Progenitor cell of endocrine pancreas (in vitro differentiated cells): ENCODE measurements at regions not wholly inside any gene's neighbourhood (a gene's known extent, or its start where the extent isn't known, plus 50 kb on each side); places are given as distances from the start of the nearest gene placed in this dataset.

Source experiments
- DNase-seq: peaks from one replicate; pipeline ENCODE4 v3.0.0; 2021; ENCODE audit warnings: low spot score; ENCODE audit not compliant: unreplicated experiment
- H3K27ac Mint-ChIP-seq: 2 replicates; pipeline ENCODE4 v1.8.0; 2021; ENCODE audit warnings: mild to moderate bottlenecking, moderate library complexity, mixed read lengths
- H3K27me3 Mint-ChIP-seq: 2 replicates; pipeline ENCODE4 v1.8.0; 2021; ENCODE audit warnings: mixed read lengths
- H3K36me3 Mint-ChIP-seq: 2 replicates; pipeline ENCODE4 v1.8.0; 2022; ENCODE audit warnings: mixed read lengths; ENCODE audit not compliant: insufficient read depth
- H3K4me1 Mint-ChIP-seq: 2 replicates; pipeline ENCODE4 v1.8.0; 2021; ENCODE audit warnings: low read depth, mixed read lengths
- H3K4me3 Mint-ChIP-seq: 2 replicates; pipeline ENCODE4 v1.8.0; 2021; ENCODE audit warnings: low read depth, mild to moderate bottlenecking, moderate library complexity, mixed read lengths
- H3K9me3 Mint-ChIP-seq: 2 replicates; pipeline ENCODE4 v1.8.0; 2021; ENCODE audit warnings: low read depth, mixed read lengths
- CTCF ChIP-seq: fragments of 200-600 bp; sonication (generic); IDR thresholded peaks from one replicate; pipeline ENCODE4 v1.5.0; 2021; ENCODE audit warnings: antibody characterized with exemption, mild to moderate bottlenecking; ENCODE audit not compliant: unreplicated experiment

DNA sequence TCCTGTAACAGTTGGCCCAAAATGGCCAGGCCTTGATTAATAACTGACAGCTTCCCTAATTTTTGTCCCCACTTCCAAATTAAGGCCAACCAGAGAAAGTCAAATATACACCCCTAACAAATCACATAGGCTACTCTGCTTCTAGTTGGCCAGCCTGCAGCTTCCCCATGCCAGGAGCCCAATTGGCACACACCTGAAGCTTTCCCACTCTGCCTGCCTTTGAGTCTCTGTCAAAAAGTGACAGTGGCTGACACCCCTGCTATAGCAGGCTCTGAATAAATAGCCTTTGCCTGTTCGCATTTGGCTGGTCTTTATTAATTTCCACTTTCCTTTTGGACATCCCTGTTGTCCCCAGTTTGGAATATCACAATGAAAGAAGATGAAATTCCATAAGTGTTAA is 256.6 kb upstream of the NCKAP5 start:
- TF ChIP-seq CTCF, result no peak
- Mint-ChIP-seq H3K4me3 (no peak overlapping the region), H3K27ac (no peak overlapping the region), H3K9me3 (no peaks in the 10 kb centered on the region), H3K36me3 (no peaks in the 10 kb centered on the region), H3K4me1 (peaks cover 12% of the 10 kb centered on the region), H3K27me3 (peaks cover 3% of the 10 kb centered on the region)
- no peak for DNase-seq

DNA sequence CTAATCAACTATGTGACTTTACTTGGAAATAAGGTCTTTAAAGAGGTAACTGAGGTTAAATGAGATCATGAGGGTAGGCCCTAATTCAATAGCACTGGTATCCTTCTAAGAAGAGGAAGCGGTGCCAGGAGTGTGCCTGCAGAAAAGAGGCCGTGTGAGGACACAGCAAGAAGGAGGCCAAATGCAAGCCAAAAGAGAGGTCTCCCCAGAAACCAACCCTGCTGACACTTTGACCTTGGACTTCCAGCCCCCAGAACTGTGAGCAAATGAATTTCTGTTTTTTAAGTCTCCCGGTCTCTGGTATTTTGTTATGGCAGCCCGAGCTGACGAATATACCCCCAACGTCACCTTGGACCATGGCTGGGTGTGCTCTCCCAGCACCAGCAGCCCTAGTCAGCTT is 257.5 kb upstream of the NCKAP5 start:
- H3K4me1 Mint-ChIP-seq, result peaks cover 12% of the 10 kb centered on the region
- no peak overlapping the region for H3K27ac Mint-ChIP-seq
- H3K4me3 Mint-ChIP-seq, result no peak overlapping the region
- H3K27me3 Mint-ChIP-seq, result peaks cover 3% of the 10 kb centered on the region
- DNase-seq, result no peak
- TF ChIP-seq CTCF, result no peak
- no peaks in the 10 kb centered on the region for H3K9me3 Mint-ChIP-seq
- H3K36me3 Mint-ChIP-seq, result no peaks in the 10 kb centered on the region

GRCh38 chr2:133828913-133829312 is 260.6 kb upstream of the NCKAP5 start:
- no peaks in the 10 kb centered on the region for H3K9me3 Mint-ChIP-seq
- H3K36me3 Mint-ChIP-seq, result no peaks in the 10 kb centered on the region
- H3K4me3 Mint-ChIP-seq, result no peak overlapping the region
- no peak for TF ChIP-seq CTCF
- H3K27me3 Mint-ChIP-seq, result peaks cover 3% of the 10 kb centered on the region
- H3K4me1 Mint-ChIP-seq, result peaks cover 4% of the 10 kb centered on the region
- no peak overlapping the region for H3K27ac Mint-ChIP-seq
- DNase-seq, result no peak

DNA sequence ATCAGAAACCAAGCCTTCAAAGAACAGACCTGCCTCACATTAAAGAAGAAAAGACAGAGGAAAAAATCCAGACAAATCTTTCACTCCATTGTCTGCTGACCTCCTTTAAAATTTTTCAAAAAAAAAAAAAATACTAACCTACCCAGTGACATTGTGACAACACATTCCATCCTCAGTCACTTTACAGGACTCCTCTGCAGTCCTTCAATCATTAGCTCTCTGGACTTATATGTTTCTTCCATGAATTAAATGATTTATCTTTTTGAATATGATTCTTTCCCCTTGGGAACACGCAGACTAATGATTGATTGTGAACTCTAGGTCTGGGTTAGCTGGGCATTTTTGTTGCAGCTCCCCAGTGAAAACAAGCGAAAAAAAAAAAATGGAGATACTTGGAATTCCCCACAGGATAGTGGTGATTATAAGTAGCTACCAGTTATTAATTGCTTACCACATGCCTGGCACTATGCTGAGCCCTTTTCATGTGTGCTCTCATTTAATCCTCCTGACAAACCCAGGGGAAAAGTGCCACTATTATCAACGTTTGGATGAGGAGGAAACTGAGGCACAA is 261.3 kb upstream of the NCKAP5 start:
- Mint-ChIP-seq H3K27me3 (peaks cover 3% of the 10 kb centered on the region), H3K4me1 (peaks cover 2% of the 10 kb centered on the region), H3K36me3 (no peaks in the 10 kb centered on the region), H3K4me3 (no peak overlapping the region), H3K9me3 (peaks cover 2% of the 10 kb centered on the region), H3K27ac (no peak overlapping the region)
- TF ChIP-seq CTCF, result no peak
- no peak for DNase-seq

- no peak for DNase-seq
- no peak overlapping the region for H3K27ac Mint-ChIP-seq
- peaks cover 2% of the 10 kb centered on the region for H3K4me1 Mint-ChIP-seq
- no peak overlapping the region for H3K4me3 Mint-ChIP-seq
- no peak for TF ChIP-seq CTCF
- H3K9me3 Mint-ChIP-seq, result peaks cover 3% of the 10 kb centered on the region
- H3K27me3 Mint-ChIP-seq, result no peaks in the 10 kb centered on the region
- no peaks in the 10 kb centered on the region for H3K36me3 Mint-ChIP-seq
These were observed 265.5 kb upstream of the NCKAP5 start for GRCh38 chr2:133833746-133834145.
